Breast epithelium (tissue), 4 donors: ENCODE measurements at regions not wholly inside any gene's neighbourhood (a gene's known extent, or its start where the extent isn't known, plus 50 kb on each side); places are given as distances from the start of the nearest gene placed in this dataset.

ENCODE experiments used
- DNase-seq, 2 donors: peaks; one replicate each; pipeline ENCODE4 v3.0.0-alpha.2; 2019; ENCODE audit warnings: low spot score in 2 of 2
- H3K27ac ChIP-seq, 2 donors: fragments of 200-600 bp; sonication (generic) in 1 of 2; one replicate each; pipeline ENCODE4 v1.5.1; 2016 to 2019; ENCODE audit warnings: mild to moderate bottlenecking in 1 of 2
- H3K27me3 ChIP-seq, 2 donors: fragments of 200-600 bp; sonication (generic) in 1 of 2; one replicate each; pipeline versions ENCODE4 v1.5.1 to v1.6.0; 2017 to 2019; ENCODE audit warnings: control low read depth in 1 of 2, mild to moderate bottlenecking in 1 of 2
- H3K36me3 ChIP-seq: fragments of 200-600 bp; one replicate; pipeline ENCODE4 v1.5.1; 2019
- H3K4me1 ChIP-seq, 2 donors: fragments of 200-600 bp; sonication (generic); one replicate each; pipeline ENCODE4 v1.5.1; 2016 to 2019; ENCODE audit warnings: control low read depth in 1 of 2
- H3K4me3 ChIP-seq, 3 donors: fragments of 200-600 bp; sonication (generic); 1 replicate in 2 of 3; 2 replicates in 1 of 3; pipeline ENCODE4 v1.5.1; 2016 to 2019; ENCODE audit warnings: mild to moderate bottlenecking in 3 of 3, moderate library complexity in 2 of 3
- H3K9me3 ChIP-seq, 2 donors: fragments of 200-600 bp; sonication (generic) in 1 of 2; one replicate each; pipeline ENCODE4 v1.5.1; 2016 to 2019; ENCODE audit warnings: control low read depth in 1 of 2
- CTCF ChIP-seq, 3 donors: fragments of 450-650 bp; IDR thresholded peaks; one replicate each; pipeline ENCODE4 v1.5.1; 2016 to 2017; ENCODE audit warnings: antibody characterized with exemption in 3 of 3, mild to moderate bottlenecking in 3 of 3, moderate library complexity in 3 of 3
- POLR2A ChIP-seq: fragments of 450-650 bp; IDR thresholded peaks from one replicate; pipeline ENCODE4 v1.6.1; 2016; ENCODE audit warnings: antibody characterized with exemption, mild to moderate bottlenecking, moderate library complexity
- POLR2AphosphoS5 ChIP-seq, 3 donors: sonication (generic); formaldehyde crosslinking; IDR thresholded peaks; one replicate each; pipeline ENCODE4 v1.6.1; 2017; ENCODE audit warnings: antibody characterized with exemption in 3 of 3
- intact Hi-C: fragments of 100-400 bp; cut with DNase I; formaldehyde crosslinking; loops from one replicate; pipeline ENCODE4 v1.15.1; 2023; ENCODE audit warnings: low total_unique reads

- intact Hi-C loops: no loop called here
- Histone ChIP-seq H3K27ac (no peak overlapping the region), H3K4me1 (no peaks in the 10 kb centered on the region), H3K4me3 (no peak overlapping the region), H3K9me3 (no peaks in the 10 kb centered on the region), H3K27me3 (no peaks in the 10 kb centered on the region), H3K36me3 (no peaks in the 10 kb centered on the region)
- TF ChIP-seq POLR2A (no peak), POLR2AphosphoS5 (IDR thresholded peaks at IDR 0.05) (no peak), CTCF (IDR thresholded peaks at IDR 0.05) (no peak)
- DNase-seq: no peak
Measured at GRCh38 chr1:208766832-208767231, 522.6 kb upstream of the PLXNA2 start.

- no peaks in the 10 kb centered on the region for H3K9me3 ChIP-seq
- no peak overlapping the region for H3K27ac ChIP-seq
- no peaks in the 10 kb centered on the region for H3K4me1 ChIP-seq
- H3K4me3 ChIP-seq: no peak overlapping the region
- H3K27me3 ChIP-seq: no peaks in the 10 kb centered on the region
- TF ChIP-seq CTCF (IDR thresholded peaks at IDR 0.05) (no peak), POLR2A (no peak), POLR2AphosphoS5 (IDR thresholded peaks at IDR 0.05) (no peak)
- H3K36me3 ChIP-seq: no peaks in the 10 kb centered on the region
- intact Hi-C loops: no loop called here
- DNase-seq: no peak
Measured at GRCh38 chr1:208767816-208768215, 523.6 kb upstream of the PLXNA2 start.

- no peak overlapping the region for H3K27ac ChIP-seq
- H3K4me1 ChIP-seq: no peaks in the 10 kb centered on the region
- no peak overlapping the region for H3K4me3 ChIP-seq
- intact Hi-C loops: no loop called here
- no peaks in the 10 kb centered on the region for H3K36me3 ChIP-seq
- no peaks in the 10 kb centered on the region for H3K27me3 ChIP-seq
- H3K9me3 ChIP-seq: peaks cover 0 to 3% of the 10 kb centered on the region in 2 donors
- TF ChIP-seq POLR2AphosphoS5 (IDR thresholded peaks at IDR 0.05) (no peak), POLR2A (no peak), CTCF (IDR thresholded peaks at IDR 0.05) (no peak)
- no peak for DNase-seq
Measured at GRCh38 chr1:208772891-208773290, 528.7 kb upstream of the PLXNA2 start.

GRCh38 chr1:208775841-208776240 lies 531.7 kb upstream of the PLXNA2 start:
- H3K9me3 ChIP-seq: peaks cover 0 to 3% of the 10 kb centered on the region in 2 donors
- H3K4me1 ChIP-seq: no peaks in the 10 kb centered on the region
- H3K36me3 ChIP-seq: no peaks in the 10 kb centered on the region
- H3K4me3 ChIP-seq: no peak overlapping the region
- intact Hi-C loops: no loop called here
- TF ChIP-seq CTCF (IDR thresholded peaks at IDR 0.05) (no peak), POLR2A (no peak), POLR2AphosphoS5 (IDR thresholded peaks at IDR 0.05) (no peak)
- DNase-seq: no peak
- peaks cover 0 to 5% of the 10 kb centered on the region in 2 donors for H3K27me3 ChIP-seq
- H3K27ac ChIP-seq: no peak overlapping the region

GRCh38 chr1:208778417-208778816 lies 534.2 kb upstream of the PLXNA2 start:
- no peak for TF ChIP-seq POLR2A
- no peak for TF ChIP-seq CTCF (IDR thresholded peaks at IDR 0.05)
- TF ChIP-seq POLR2AphosphoS5 (IDR thresholded peaks at IDR 0.05): no peak
- peaks cover 0 to 5% of the 10 kb centered on the region in 2 donors for H3K27me3 ChIP-seq
- H3K9me3 ChIP-seq: peaks cover 0 to 3% of the 10 kb centered on the region in 2 donors
- no peak overlapping the region for H3K27ac ChIP-seq
- H3K4me3 ChIP-seq: no peak overlapping the region
- no peak for DNase-seq
- H3K36me3 ChIP-seq: no peaks in the 10 kb centered on the region
- intact Hi-C loops: no loop called here
- H3K4me1 ChIP-seq: no peaks in the 10 kb centered on the region
